Cardiac muscle cell (in vitro differentiated cells and primary cell): ENCODE measurements at regions not wholly inside any gene's neighbourhood (a gene's known extent, or its start where the extent isn't known, plus 50 kb on each side); places are given as distances from the start of the nearest gene placed in this dataset.

ENCODE experiments used
- DNase-seq, 2 donors: peaks; one replicate each; pipeline versions ENCODE4 v3.0.0 to v3.0.0-alpha.2; 2010 to 2017; ENCODE audit warnings: low read depth in 1 of 2, low spot score in 1 of 2
- H3K27ac ChIP-seq: fragments of 200-600 bp; sonication (generic); 2 replicates; pipeline ENCODE4 v1.5.1; 2016
- H3K27me3 ChIP-seq: fragments of 200-600 bp; sonication (generic); 2 replicates; pipeline ENCODE4 v1.6.0; 2016; ENCODE audit warnings: control low read depth
- H3K36me3 ChIP-seq: fragments of 200-600 bp; sonication (generic); 2 replicates; pipeline ENCODE4 v1.5.1; 2016; ENCODE audit warnings: control low read depth
- H3K4me1 ChIP-seq: fragments of 200-600 bp; sonication (generic); 2 replicates; pipeline ENCODE4 v1.8.1; 2017; ENCODE audit warnings: low read depth, mild to moderate bottlenecking, mixed run types
- H3K4me3 ChIP-seq: fragments of 200-600 bp; sonication (generic); 2 replicates; pipeline ENCODE4 v1.5.1; 2016; ENCODE audit warnings: mild to moderate bottlenecking
- H3K9me3 ChIP-seq: fragments of 200-600 bp; sonication (generic); 2 replicates; pipeline ENCODE4 v1.5.1; 2017; ENCODE audit warnings: low read depth, mild to moderate bottlenecking, control low read depth
- CTCF ChIP-seq: IDR thresholded peaks from 2 replicates; pipeline ENCODE4 v1.5.1; 2012; ENCODE audit warnings: low read depth, mild to moderate bottlenecking, low read length

- H3K9me3 ChIP-seq = no peaks in the 10 kb centered on the region
- TF ChIP-seq CTCF = no peak
- H3K36me3 ChIP-seq = no peaks in the 10 kb centered on the region
- no peak overlapping the region for H3K27ac ChIP-seq
- H3K27me3 ChIP-seq = no peaks in the 10 kb centered on the region
- H3K4me3 ChIP-seq = no peak overlapping the region
- DNase-seq = peak in 1 of 2 donors; percentile 20
- H3K4me1 ChIP-seq = peaks cover 9% of the 10 kb centered on the region
Observed at GRCh38 chr4:131052646-131053045, 1956.7 kb downstream of the C4orf33 start.

GRCh38 chr4:131054489-131055019 lies 1958.6 kb downstream of the C4orf33 start:
- no peak for TF ChIP-seq CTCF
- H3K4me1 ChIP-seq = no peaks in the 10 kb centered on the region
- no peak for DNase-seq
- H3K36me3 ChIP-seq = no peaks in the 10 kb centered on the region
- no peak overlapping the region for H3K4me3 ChIP-seq
- H3K9me3 ChIP-seq = no peaks in the 10 kb centered on the region
- no peak overlapping the region for H3K27ac ChIP-seq
- no peaks in the 10 kb centered on the region for H3K27me3 ChIP-seq

GRCh38 chr4:131061734-131062133 lies 1965.8 kb downstream of the C4orf33 start:
- H3K4me1 ChIP-seq = no peaks in the 10 kb centered on the region
- no peak overlapping the region for H3K27ac ChIP-seq
- H3K27me3 ChIP-seq = no peaks in the 10 kb centered on the region
- no peak overlapping the region for H3K4me3 ChIP-seq
- no peak for DNase-seq
- no peak for TF ChIP-seq CTCF
- H3K9me3 ChIP-seq = peaks cover 2% of the 10 kb centered on the region
- H3K36me3 ChIP-seq = no peaks in the 10 kb centered on the region

GRCh38 chr4:131063878-131064277 lies 1967.9 kb downstream of the C4orf33 start:
- Histone ChIP-seq H3K36me3 (no peaks in the 10 kb centered on the region), H3K27ac (no peak overlapping the region), H3K4me1 (no peaks in the 10 kb centered on the region), H3K27me3 (no peaks in the 10 kb centered on the region), H3K4me3 (no peak overlapping the region), H3K9me3 (peaks cover 2% of the 10 kb centered on the region)
- DNase-seq = no peak
- TF ChIP-seq CTCF = no peak

- Histone ChIP-seq H3K4me3 (no peak overlapping the region), H3K4me1 (no peaks in the 10 kb centered on the region), H3K27ac (no peak overlapping the region), H3K36me3 (no peaks in the 10 kb centered on the region), H3K27me3 (no peaks in the 10 kb centered on the region), H3K9me3 (no peaks in the 10 kb centered on the region)
- TF ChIP-seq CTCF = no peak
- no peak for DNase-seq
Observed at GRCh38 chr4:131081069-131081468, 1985.1 kb downstream of the C4orf33 start.

- no peak for DNase-seq
- no peak overlapping the region for H3K27ac ChIP-seq
- H3K4me1 ChIP-seq = no peaks in the 10 kb centered on the region
- no peak overlapping the region for H3K4me3 ChIP-seq
- no peaks in the 10 kb centered on the region for H3K36me3 ChIP-seq
- no peaks in the 10 kb centered on the region for H3K27me3 ChIP-seq
- H3K9me3 ChIP-seq = no peaks in the 10 kb centered on the region
- TF ChIP-seq CTCF = no peak
Observed at GRCh38 chr4:131084997-131085396, 1989.0 kb downstream of the C4orf33 start.
